ENCODE measurements at regions not wholly inside any gene's neighbourhood (a gene's known extent, or its start where the extent isn't known, plus 50 kb on each side); places are given as distances from the start of the nearest gene placed in this dataset.

GRCh38 chr2:525021-525420 is 152.2 kb downstream of the TMEM18 start:
- WGBS (ENCODE audit: low lambda C conversion rate) = 19% methylated on average over 7 of the region's 7 CpGs
- H3K9me3 ChIP-seq (ENCODE audit: low read length) = peaks cover 12% of the 10 kb centered on the region; the same call in 1 of the 2 replicates
- H3K27ac ChIP-seq (ENCODE audit: extremely low read length, insufficient read depth, low read length) = no peak overlapping the region
- ChIA-PET CTCF (ENCODE audit: low intra/inter-chr PET ratio, low total read pairs) (no interaction called here), POLR2A (no interaction called here)
- DNase-seq (ENCODE audit: low spot score) (no peak), FAIRE-seq (no peak), ATAC-seq (no peak)
- no peaks in the 10 kb centered on the region for H3K4me1 ChIP-seq (ENCODE audit: insufficient read depth, low read length)
- TF ChIP-seq FOXC1 (CRISPR knock-in tag; IDR thresholded peaks at IDR 0.05; ENCODE audit: borderline replicate concordance) (no peak), ZNF747 (CRISPR knock-in tag; IDR thresholded peaks at IDR 0.05; ENCODE audit: borderline replicate concordance) (no peak), ZNF530 (CRISPR knock-in tag; IDR thresholded peaks at IDR 0.05; ENCODE audit: low read depth) (no peak), REPIN1 (CRISPR knock-in tag; IDR thresholded peaks at IDR 0.05; ENCODE audit: borderline replicate concordance, low read depth) (no peak), CTCF (CRISPR knock-in tag; IDR thresholded peaks at IDR 0.05) (no peak), XBP1 (CRISPR knock-in tag; IDR thresholded peaks at IDR 0.05) (no peak), LBX2 (CRISPR knock-in tag; IDR thresholded peaks at IDR 0.05; ENCODE audit: borderline replicate concordance) (no peak), ATF6 (CRISPR knock-in tag; conservative IDR thresholded peaks at IDR 0.05) (no peak), ETV6 (CRISPR knock-in tag; conservative IDR thresholded peaks at IDR 0.05) (no peak), ZMAT3 (CRISPR knock-in tag; conservative IDR thresholded peaks at IDR 0.05) (no peak), MYPOP (CRISPR knock-in tag; IDR thresholded peaks at IDR 0.05) (no peak), CENPT (CRISPR knock-in tag; IDR thresholded peaks at IDR 0.05; ENCODE audit: low read depth) (no peak), ZMAT5 (CRISPR knock-in tag; IDR thresholded peaks at IDR 0.05; ENCODE audit: borderline replicate concordance, low read depth) (no peak), ZNF496 (CRISPR knock-in tag; IDR thresholded peaks at IDR 0.05; ENCODE audit: insufficient replicate concordance) (no peak), SP2 (CRISPR knock-in tag; IDR thresholded peaks at IDR 0.05) (no peak), GLI4 (CRISPR knock-in tag; IDR thresholded peaks at IDR 0.05; ENCODE audit: borderline replicate concordance) (no peak), POGK (CRISPR knock-in tag; conservative IDR thresholded peaks at IDR 0.05) (no peak), ZEB1 (IDR thresholded peaks at IDR 0.05; ENCODE audit: insufficient replicate concordance, low read depth) (no peak)
- in situ Hi-C loops (cut with HindIII; ENCODE audit: extremely low pct_ligation_motif_present, low pct_unique_long_range_greater_than_20kb) = no loop called here
- no peaks in the 10 kb centered on the region for H4K20me1 ChIP-seq (ENCODE audit: insufficient read depth, low read length)
- no peak overlapping the region for H3K4me2 ChIP-seq (ENCODE audit: low read depth, low read length)
- H3K9ac ChIP-seq (ENCODE audit: insufficient read depth, low read depth, low read length) = no peak overlapping the region
- no peaks in the 10 kb centered on the region for H3K79me2 ChIP-seq (ENCODE audit: insufficient read depth, low read length)
- intact Hi-C loops (cut with micrococcal nuclease; ENCODE audit: unreplicated experiment) = no loop called here
- H3K4me3 ChIP-seq (replicated peaks in 1 of 3; ENCODE audit: insufficient read depth in 1 of 3, low read depth in 2 of 3, low read length in 3 of 3) = no peak overlapping the region
- H2AFZ ChIP-seq (ENCODE audit: low read length) = no peak overlapping the region
- BruUV-seq (replicated peaks) = no TSS peak
- H3K27me3 ChIP-seq (ENCODE audit: control insufficient read depth in 1 of 2, insufficient read depth in 2 of 2, low read length in 2 of 2) = peaks cover 0 to 39% of the 10 kb centered on the region in 2 experiments; a peak in 3 of 5 replicates
- H3K36me3 ChIP-seq (replicated peaks in 1 of 2; ENCODE audit: control insufficient read depth in 1 of 2, insufficient read depth in 2 of 2, low read length in 2 of 2) = no peaks in the 10 kb centered on the region

Data from HepG2 (cell line).